ENCODE measurements at regions not wholly inside any gene's neighbourhood (a gene's known extent, or its start where the extent isn't known, plus 50 kb on each side); places are given as distances from the start of the nearest gene placed in this dataset.

DNA sequence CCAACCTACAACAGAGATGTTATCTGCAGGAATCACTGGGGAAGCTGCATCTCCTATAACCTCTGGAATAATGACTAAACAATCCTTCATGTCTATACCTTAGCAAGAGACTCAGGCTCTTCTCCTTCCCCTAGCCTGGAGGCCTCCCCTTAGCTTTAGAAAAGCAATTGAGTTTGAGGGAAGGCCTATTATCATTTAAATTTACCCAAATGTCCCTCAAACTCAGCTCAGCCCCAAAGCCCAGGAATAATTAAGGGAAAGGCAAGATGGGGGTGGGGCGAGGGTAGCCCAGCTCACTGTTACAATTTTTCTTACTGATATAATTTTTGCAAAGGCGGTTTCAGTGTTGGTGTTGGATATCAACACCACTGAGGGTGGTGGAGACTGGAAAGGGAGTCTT lies 151.4 kb upstream of the EEA1 start:
- TF ChIP-seq, protein P1, sequence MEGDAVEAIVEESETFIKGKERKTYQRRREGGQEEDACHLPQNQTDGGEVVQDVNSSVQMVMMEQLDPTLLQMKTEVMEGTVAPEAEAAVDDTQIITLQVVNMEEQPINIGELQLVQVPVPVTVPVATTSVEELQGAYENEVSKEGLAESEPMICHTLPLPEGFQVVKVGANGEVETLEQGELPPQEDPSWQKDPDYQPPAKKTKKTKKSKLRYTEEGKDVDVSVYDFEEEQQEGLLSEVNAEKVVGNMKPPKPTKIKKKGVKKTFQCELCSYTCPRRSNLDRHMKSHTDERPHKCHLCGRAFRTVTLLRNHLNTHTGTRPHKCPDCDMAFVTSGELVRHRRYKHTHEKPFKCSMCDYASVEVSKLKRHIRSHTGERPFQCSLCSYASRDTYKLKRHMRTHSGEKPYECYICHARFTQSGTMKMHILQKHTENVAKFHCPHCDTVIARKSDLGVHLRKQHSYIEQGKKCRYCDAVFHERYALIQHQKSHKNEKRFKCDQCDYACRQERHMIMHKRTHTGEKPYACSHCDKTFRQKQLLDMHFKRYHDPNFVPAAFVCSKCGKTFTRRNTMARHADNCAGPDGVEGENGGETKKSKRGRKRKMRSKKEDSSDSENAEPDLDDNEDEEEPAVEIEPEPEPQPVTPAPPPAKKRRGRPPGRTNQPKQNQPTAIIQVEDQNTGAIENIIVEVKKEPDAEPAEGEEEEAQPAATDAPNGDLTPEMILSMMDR (IDR thresholded peaks at IDR 0.05; ENCODE audit: unreplicated experiment): no peak
- Mint-ChIP-seq H3K4me3 (ENCODE audit: unreplicated experiment) (no peak overlapping the region), H3K27me3 (ENCODE audit: unreplicated experiment) (peaks cover 2% of the 10 kb centered on the region), H3K27ac (ENCODE audit: unreplicated experiment) (peak overlapping the region; percentile 83), H3K4me1 (ENCODE audit: unreplicated experiment) (peaks cover 28% of the 10 kb centered on the region), H3K36me3 (ENCODE audit: low read depth, unreplicated experiment) (peaks cover 4% of the 10 kb centered on the region), H3K9me3 (ENCODE audit: unreplicated experiment) (no peaks in the 10 kb centered on the region)
- no peak for DNase-seq (ENCODE audit: low spot score)

DNA sequence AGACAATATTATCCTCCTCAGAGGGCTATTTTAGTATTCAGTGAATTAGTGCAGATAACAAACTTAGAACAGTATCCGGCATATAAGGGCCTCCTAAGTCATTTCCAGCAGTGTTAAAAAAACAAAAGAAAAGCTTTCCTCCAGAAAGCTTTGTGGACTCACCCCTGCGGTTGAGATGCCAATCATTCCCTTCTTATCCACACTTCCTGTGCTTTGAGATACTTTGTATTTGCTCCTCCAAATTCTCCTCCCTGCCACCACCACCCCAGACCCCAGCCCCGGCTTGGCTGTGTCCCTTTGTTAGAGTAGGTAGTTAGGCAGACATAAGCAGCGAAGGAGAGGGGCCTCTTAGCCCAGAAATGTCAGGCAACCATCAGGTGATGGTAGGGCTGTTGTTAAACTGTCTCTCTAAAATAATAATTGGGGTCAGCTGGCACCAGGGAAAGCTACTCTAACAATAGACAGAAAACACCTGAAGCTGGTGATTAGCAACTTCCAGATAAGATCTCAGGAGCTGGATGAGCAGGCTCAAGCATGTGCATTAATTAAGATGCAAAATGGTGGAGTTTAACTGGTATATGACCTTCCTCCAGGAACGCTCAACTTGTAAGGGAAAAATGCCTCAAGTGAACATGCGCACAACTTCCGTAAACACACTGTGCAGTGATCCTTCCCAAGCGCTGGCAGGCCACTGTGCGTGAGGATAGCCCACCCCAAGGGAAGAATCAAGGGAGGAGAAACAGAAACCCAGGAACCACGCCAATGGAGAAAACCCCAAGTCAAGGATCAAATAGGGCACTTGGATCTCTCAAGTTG lies 152.1 kb upstream of the EEA1 start:
- H3K4me3 Mint-ChIP-seq (ENCODE audit: unreplicated experiment): no peak overlapping the region
- peaks cover 28% of the 10 kb centered on the region for H3K4me1 Mint-ChIP-seq (ENCODE audit: unreplicated experiment)

GRCh38 chr12:93081810-93082165 lies 152.7 kb upstream of the EEA1 start:
- Mint-ChIP-seq H3K27ac (ENCODE audit: unreplicated experiment) (no peak overlapping the region), H3K27me3 (ENCODE audit: unreplicated experiment) (peaks cover 2% of the 10 kb centered on the region), H3K36me3 (ENCODE audit: low read depth, unreplicated experiment) (peaks cover 4% of the 10 kb centered on the region), H3K4me1 (ENCODE audit: unreplicated experiment) (peaks cover 28% of the 10 kb centered on the region), H3K4me3 (ENCODE audit: unreplicated experiment) (no peak overlapping the region), H3K9me3 (ENCODE audit: unreplicated experiment) (no peaks in the 10 kb centered on the region)
- TF ChIP-seq, protein P1 (IDR thresholded peaks at IDR 0.05; ENCODE audit: unreplicated experiment): no peak
- no peak for DNase-seq (ENCODE audit: low spot score)

More for the DNA sequence above, 152.1 kb upstream of the EEA1 start:
- DNase-seq (ENCODE audit: low spot score): no peak
- H3K9me3 Mint-ChIP-seq (ENCODE audit: unreplicated experiment): no peaks in the 10 kb centered on the region
- TF ChIP-seq, protein P1 (IDR thresholded peaks at IDR 0.05; ENCODE audit: unreplicated experiment): no peak
- peaks cover 4% of the 10 kb centered on the region for H3K36me3 Mint-ChIP-seq (ENCODE audit: low read depth, unreplicated experiment)
- H3K27me3 Mint-ChIP-seq (ENCODE audit: unreplicated experiment): peaks cover 2% of the 10 kb centered on the region
- H3K27ac Mint-ChIP-seq (ENCODE audit: unreplicated experiment): peak overlapping the region; percentile 83

- TF ChIP-seq, protein P1 (IDR thresholded peaks at IDR 0.05; ENCODE audit: unreplicated experiment): no peak
- no peak for DNase-seq (ENCODE audit: low spot score)
- H3K27ac Mint-ChIP-seq (ENCODE audit: unreplicated experiment): no peak overlapping the region
- peaks cover 8% of the 10 kb centered on the region for H3K4me1 Mint-ChIP-seq (ENCODE audit: unreplicated experiment)
- peaks cover 4% of the 10 kb centered on the region for H3K36me3 Mint-ChIP-seq (ENCODE audit: low read depth, unreplicated experiment)
- no peaks in the 10 kb centered on the region for H3K9me3 Mint-ChIP-seq (ENCODE audit: unreplicated experiment)
- H3K27me3 Mint-ChIP-seq (ENCODE audit: unreplicated experiment): no peaks in the 10 kb centered on the region
- H3K4me3 Mint-ChIP-seq (ENCODE audit: unreplicated experiment): no peak overlapping the region
Measured at GRCh38 chr12:93085383-93086287, 156.5 kb upstream of the EEA1 start.

Measured in endothelial cell (in vitro differentiated cells).